Activated naive CD8-positive, alpha-beta T cell treated with anti-CD3 and anti-CD28 coated beads, Interleukin-2, amount 50 U/mL, for 16 hours (primary cell): ENCODE measurements at regions not wholly inside any gene's neighbourhood (a gene's known extent, or its start where the extent isn't known, plus 50 kb on each side); places are given as distances from the start of the nearest gene placed in this dataset.
"Not testable (repeated sequence)": the region's sequence is repeated elsewhere in the genome, so short reads cannot be mapped to it uniquely, and the experiment has no call there.

Experiments
- DNase-seq: peaks from one replicate; pipeline ENCODE4 v3.0.0-alpha.2; 2020; ENCODE audit warnings: low read depth, low spot score

DNA sequence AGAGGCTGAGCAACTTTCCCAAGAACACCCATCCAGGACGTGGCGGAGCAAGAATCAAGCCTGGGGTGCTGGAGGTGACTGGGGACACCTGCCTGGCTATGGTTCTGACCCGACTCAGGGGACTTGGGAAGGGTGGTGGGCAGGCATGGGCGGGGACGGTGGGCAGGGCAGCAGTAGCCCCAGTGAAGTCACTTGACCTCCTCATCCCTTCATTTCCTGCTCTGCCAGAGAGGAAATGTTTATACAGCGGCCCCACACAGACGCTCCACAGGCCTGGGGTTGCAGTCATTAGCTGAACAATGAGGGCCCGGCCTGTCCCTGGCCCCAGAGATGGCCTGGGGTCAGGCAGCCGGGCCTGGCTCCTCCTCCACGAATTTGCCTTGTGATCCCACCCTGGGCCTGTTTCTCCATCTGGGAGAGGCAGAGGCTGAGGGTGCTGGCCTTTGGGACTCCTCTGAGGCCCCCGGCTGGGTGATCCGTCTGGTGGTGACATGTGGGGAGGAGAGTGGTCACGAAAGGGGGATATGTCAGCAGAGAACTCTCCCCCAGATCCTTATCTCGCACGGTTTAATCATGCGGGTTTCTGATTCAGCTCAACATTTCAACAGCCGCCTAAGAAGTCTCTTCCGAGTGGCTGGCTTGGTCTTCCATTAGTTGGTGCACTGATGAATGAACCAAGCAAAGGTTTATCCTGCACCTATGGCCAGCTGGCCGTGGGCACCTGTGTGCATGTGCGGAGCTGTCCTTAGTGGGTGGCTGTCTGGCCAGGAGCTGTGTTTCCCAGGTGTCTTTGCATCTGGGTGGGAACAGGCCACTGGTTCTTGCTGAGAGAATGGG, 175.9 kb downstream of the IRF8 start:
- no peak for DNase-seq

DNA sequence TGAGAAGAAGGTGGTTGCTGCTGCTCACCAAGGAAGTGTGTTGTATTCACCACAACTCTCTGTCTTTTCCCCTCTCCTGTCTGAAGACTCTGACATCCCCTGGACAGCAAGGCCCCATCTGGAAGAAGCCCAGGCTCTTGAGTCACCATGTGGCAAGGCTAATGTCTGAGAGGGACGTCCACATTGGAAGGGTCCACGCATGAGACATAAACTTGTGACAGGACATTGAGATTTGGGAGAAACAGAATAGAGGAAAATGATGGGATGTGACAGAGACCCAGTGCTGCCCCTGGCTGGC, 176.5 kb downstream of the IRF8 start:
- DNase-seq = no peak

GRCh38 chr16:86075839-86076440, 177.0 kb downstream of the IRF8 start:
- DNase-seq = no peak

- DNase-seq = no peak
These were observed 177.6 kb downstream of the IRF8 start for GRCh38 chr16:86076606-86077005.

- DNase-seq = no peak
These were observed 178.4 kb downstream of the IRF8 start for GRCh38 chr16:86077243-86077940.

- no peak for DNase-seq
These were observed 179.2 kb downstream of the IRF8 start for GRCh38 chr16:86078121-86078600.

- not testable (repeated sequence) for DNase-seq
These were observed 179.7 kb downstream of the IRF8 start for GRCh38 chr16:86078711-86079110.

GRCh38 chr16:86079255-86079885, 180.4 kb downstream of the IRF8 start:
- no peak for DNase-seq

GRCh38 chr16:86080131-86080875, 181.3 kb downstream of the IRF8 start:
- DNase-seq = no peak

DNA sequence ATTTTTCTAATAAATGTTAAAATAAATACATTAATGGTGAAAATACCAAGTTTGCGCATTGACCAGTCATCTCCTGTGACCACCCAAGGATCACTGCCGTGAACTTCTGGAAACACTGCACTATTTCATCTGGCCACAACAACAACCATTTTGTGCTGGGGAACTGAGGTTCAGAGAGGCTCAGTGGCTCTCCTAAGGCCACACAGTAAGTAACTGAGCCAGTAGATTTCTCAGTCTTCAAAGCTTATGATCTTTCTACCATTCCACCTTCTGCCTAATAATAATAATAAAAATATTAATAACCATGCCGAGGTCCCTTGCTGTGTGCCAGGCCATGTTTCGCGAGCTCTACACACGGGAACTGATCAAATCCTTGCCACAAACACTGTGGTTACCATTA, 182.0 kb downstream of the IRF8 start:
- no peak for DNase-seq

- no peak for DNase-seq
These were observed 183.6 kb downstream of the IRF8 start for GRCh38 chr16:86082418-86083030.

DNA sequence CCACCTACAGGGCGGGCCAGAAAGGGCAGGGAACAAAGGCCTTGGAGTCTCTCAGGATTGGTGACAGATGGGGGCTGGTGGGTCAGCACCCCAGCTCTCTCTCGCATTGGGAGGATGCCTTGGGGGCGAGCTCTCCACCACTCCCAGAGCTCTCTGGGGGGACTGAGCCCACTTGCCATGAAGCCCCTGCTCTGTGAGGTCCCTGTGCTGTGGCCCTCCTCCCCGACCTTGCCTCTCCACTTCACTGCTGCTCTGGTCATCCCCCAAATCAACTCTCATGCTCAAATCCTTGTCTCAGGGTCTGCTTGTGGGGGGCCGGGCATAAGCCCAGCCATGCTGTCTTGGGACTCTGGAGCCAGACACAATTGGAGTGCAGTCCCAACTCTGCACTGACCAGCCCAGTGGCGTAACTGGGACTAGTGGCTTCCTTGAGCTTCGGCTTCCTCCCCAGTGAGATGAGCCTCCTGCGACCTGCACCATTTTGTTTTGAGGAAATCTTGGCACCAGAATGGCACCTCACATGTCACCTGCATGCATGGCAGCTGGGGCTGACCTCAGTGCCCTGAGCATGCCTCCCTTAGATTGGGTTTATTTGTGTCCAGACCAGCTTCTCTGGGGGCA, 184.5 kb downstream of the IRF8 start:
- DNase-seq = no peak

DNA sequence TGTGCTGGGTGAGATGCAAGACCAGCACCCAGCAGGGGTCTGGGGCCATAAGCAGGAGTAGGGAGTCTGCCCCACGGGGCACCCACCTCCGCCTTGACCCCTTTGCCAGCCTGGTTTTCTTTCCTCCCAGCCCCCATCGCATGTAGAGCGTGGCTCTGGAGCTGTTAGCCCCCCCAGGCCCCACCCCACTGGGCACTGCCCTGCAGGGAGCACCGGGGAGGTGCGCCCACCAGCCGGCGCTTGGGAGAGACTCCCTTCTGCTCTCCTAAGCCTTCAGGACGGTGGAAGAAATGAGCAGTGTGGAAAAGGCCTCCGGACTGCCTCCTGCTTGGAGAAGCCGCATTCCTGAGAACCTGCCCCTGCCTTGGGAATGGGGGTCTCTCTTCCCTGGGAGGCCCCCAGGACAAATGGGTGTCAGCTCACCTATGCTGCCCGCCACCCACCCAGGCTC, 186.2 kb downstream of the IRF8 start:
- no peak for DNase-seq

GRCh38 chr16:86085795-86086194, 186.8 kb downstream of the IRF8 start:
- DNase-seq = no peak

- no peak for DNase-seq
These were observed 187.5 kb downstream of the IRF8 start for GRCh38 chr16:86086471-86086870.

GRCh38 chr16:86087011-86087895, 188.3 kb downstream of the IRF8 start:
- DNase-seq = no peak

DNA sequence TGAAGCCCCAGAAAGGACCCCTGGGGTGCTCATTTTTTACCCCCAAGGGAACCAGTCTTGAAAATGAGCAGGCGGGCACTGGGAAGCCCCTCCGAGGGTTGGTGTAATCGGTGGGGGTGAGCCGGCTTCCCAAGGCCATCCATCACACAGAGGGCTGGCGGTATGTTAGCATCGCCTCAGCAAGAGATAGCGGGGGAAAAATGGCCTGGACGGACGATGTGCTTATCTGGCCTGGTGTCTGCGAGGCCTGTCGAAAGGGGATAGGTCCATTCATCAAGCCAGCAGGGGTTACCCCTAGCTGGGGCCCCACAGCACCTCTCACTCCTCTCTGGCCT, 188.9 kb downstream of the IRF8 start:
- no peak for DNase-seq

DNA sequence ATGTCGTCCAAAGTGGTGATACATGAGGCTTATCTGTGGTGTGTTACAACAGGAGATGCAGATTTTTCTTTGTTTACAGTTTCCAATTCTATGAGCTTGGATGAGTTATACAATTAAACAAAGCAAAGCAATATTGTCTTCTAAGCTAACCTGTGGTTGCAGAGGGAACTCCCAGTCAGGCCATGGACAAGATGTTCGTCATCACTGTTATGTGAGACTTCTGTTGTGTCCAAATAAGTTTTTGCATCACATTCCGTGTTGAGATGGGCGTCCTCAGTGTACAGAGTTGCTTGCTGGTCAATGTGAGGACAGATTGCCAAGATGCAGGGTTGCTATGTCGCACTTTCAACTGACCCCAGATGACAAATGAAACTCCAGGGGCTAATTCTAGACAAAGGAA, 189.3 kb downstream of the IRF8 start:
- DNase-seq = no peak

DNA sequence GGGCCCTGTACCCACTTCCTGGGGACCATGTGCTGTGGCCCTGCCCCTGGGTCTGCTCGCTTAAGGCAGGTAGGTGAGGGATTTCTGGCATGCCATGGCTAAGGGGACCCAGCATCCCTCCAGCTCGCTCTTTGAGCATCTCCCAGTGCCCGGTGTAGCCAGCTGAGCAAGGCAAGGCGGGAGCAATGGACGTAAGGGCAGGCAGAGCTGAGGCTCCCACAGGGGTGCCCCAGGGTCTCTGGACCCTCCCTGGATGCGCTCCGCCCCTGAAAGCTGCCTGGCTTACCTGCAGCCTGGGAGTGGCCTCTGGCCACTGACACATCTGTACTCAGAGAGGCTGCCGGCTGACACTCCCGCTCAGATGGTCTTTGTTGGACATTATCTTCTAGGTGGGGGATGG, 189.9 kb downstream of the IRF8 start:
- no peak for DNase-seq
